ENCODE measurements at regions not wholly inside any gene's neighbourhood (a gene's known extent, or its start where the extent isn't known, plus 50 kb on each side); places are given as distances from the start of the nearest gene placed in this dataset.

GRCh38 chr12:75805320-75805719 lies 226.3 kb downstream of the PHLDA1 start (continued):
- TF ChIP-seq ZBTB40 (IDR thresholded peaks at IDR 0.05), result no peak
- TF ChIP-seq ZBTB40 (CRISPR knock-in tag; IDR thresholded peaks at IDR 0.05), result no peak
- no peak for TF ChIP-seq FOXM1 (CRISPR knock-in tag; IDR thresholded peaks at IDR 0.05)
- no peak for TF ChIP-seq REPIN1 (CRISPR knock-in tag; IDR thresholded peaks at IDR 0.05; ENCODE audit: borderline replicate concordance, low read depth)
- TF ChIP-seq ATF4 (CRISPR knock-in tag; IDR thresholded peaks at IDR 0.05), result no peak
- TF ChIP-seq BATF2 (CRISPR knock-in tag; IDR thresholded peaks at IDR 0.05), result no peak
- no peak for TF ChIP-seq ZNF281 (CRISPR knock-in tag; IDR thresholded peaks at IDR 0.05; ENCODE audit: borderline replicate concordance)
- no peak for TF ChIP-seq TERF1 (CRISPR knock-in tag; IDR thresholded peaks at IDR 0.05)
- no peak for TF ChIP-seq HIC2 (CRISPR knock-in tag; IDR thresholded peaks at IDR 0.05; ENCODE audit: low read depth)
- no peak for TF ChIP-seq MEIS1 (CRISPR knock-in tag; IDR thresholded peaks at IDR 0.05; ENCODE audit: borderline replicate concordance)
